ENCODE measurements at regions not wholly inside any gene's neighbourhood (a gene's known extent, or its start where the extent isn't known, plus 50 kb on each side); places are given as distances from the start of the nearest gene placed in this dataset.

DNA sequence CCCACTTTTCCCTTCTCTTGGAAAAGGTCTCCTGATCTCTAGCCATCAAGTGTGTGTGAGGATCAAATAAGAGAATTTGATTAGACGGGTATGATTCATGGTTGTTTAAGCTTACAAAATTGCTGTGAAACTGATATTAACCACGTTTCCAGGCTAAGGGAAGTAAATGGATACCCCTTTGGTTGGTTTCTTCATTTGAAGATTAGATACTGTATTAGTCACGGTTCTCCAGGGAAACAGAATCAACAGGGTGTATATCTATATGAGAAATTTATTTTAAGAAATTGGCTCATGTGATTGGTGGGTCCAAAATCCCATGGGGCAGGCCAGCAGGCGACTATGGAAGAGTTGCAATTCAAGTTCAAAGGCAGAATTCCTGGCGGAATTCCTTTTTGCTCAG, 112.7 kb upstream of the SELENOK start:
- no peak overlapping the region for H3K27ac ChIP-seq
- no peak for TF ChIP-seq ZFX (IDR thresholded peaks at IDR 0.05; ENCODE audit: borderline replicate concordance)
- TF ChIP-seq, protein P1, sequence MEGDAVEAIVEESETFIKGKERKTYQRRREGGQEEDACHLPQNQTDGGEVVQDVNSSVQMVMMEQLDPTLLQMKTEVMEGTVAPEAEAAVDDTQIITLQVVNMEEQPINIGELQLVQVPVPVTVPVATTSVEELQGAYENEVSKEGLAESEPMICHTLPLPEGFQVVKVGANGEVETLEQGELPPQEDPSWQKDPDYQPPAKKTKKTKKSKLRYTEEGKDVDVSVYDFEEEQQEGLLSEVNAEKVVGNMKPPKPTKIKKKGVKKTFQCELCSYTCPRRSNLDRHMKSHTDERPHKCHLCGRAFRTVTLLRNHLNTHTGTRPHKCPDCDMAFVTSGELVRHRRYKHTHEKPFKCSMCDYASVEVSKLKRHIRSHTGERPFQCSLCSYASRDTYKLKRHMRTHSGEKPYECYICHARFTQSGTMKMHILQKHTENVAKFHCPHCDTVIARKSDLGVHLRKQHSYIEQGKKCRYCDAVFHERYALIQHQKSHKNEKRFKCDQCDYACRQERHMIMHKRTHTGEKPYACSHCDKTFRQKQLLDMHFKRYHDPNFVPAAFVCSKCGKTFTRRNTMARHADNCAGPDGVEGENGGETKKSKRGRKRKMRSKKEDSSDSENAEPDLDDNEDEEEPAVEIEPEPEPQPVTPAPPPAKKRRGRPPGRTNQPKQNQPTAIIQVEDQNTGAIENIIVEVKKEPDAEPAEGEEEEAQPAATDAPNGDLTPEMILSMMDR (IDR thresholded peaks at IDR 0.05), result no peak

DNA sequence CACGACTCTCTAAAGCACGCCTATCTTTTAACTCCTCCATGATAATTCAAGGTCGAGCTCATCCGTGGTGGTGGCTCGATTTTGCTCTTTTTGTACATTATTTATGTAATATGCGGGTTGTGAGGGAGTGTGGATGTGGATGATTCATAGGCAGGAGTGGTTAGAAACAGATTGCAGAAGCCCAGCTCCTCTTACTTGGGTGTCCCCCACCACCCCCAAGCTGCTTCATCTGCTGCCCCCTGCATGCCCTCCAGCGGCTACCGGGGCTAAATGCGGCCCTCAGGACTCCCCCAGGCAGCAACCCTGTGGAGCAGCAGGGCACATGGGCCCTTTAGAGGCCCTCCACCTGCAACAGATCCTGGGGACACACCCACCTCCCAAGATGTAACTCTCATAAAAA, 111.5 kb upstream of the SELENOK start:
- no peak for TF ChIP-seq ZFX (IDR thresholded peaks at IDR 0.05; ENCODE audit: borderline replicate concordance)
- TF ChIP-seq, protein P1 (IDR thresholded peaks at IDR 0.05), result no peak
- H3K27ac ChIP-seq, result no peak overlapping the region

DNA sequence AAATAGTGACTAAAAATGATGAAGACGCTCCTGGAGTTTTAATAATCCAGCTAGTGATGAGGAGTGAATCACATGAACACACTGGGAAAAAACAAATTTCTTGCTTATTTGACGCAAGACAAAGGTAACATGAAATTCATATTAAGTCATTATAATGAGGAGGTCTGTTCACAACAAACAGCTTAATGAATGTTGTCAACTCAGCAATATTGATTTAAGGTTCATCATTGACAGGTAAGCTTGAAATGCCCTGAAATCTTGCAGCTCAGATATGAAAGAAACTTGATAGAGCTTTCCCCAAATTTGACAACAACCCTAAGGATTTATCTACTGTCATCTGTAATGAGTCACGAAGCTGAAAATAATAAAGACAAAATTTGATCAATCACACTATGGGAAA, 108.1 kb upstream of the SELENOK start:
- peak overlapping the region; percentile 56 for H3K27ac ChIP-seq
- TF ChIP-seq, protein P1 (IDR thresholded peaks at IDR 0.05), result no peak
- no peak for TF ChIP-seq ZFX (IDR thresholded peaks at IDR 0.05; ENCODE audit: borderline replicate concordance)

DNA sequence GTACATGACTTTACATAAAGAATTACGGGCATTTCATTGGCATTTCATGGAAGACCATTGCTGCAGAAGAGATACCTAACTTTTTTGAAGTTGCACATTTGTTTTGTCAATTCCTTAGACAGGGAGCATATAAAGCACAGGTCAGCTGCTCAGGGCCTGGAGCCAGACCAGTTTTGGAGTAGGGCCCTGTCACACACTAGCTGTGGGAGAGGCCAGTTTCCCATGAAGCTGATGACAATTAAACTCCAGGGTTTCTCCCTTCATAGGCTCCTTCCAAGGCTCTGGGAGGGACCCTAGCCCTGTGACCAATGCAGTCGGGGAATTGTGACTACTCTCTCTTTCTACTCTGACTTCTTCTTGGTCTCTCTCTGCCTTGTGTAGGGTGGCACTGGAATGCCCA, 107.3 kb upstream of the SELENOK start:
- H3K27ac ChIP-seq, result peak overlapping the region; percentile 56
- TF ChIP-seq, protein P1 (IDR thresholded peaks at IDR 0.05), result no peak

DNA sequence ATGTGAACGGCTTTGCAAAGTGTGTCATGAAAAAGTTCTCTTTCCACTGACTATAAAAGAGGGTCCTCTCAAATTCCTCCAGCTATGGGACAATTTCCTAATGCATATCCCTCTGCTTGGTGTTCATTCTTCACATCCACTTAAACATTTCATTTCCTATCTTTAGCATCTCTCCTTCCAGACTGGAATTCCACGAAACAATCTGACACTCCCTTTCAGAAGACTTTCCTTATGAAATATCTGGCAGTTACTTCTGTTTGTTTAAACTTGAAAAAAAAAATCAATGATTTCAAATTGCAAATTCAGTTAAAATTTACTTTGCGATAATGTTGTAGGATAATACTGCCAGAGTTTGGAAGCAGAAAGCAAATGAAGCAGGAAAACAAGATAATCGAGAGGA, 105.8 kb upstream of the SELENOK start:
- TF ChIP-seq, protein P1 (IDR thresholded peaks at IDR 0.05), result no peak
- TF ChIP-seq ZFX (IDR thresholded peaks at IDR 0.05; ENCODE audit: borderline replicate concordance), result no peak
- no peak overlapping the region for H3K27ac ChIP-seq

DNA sequence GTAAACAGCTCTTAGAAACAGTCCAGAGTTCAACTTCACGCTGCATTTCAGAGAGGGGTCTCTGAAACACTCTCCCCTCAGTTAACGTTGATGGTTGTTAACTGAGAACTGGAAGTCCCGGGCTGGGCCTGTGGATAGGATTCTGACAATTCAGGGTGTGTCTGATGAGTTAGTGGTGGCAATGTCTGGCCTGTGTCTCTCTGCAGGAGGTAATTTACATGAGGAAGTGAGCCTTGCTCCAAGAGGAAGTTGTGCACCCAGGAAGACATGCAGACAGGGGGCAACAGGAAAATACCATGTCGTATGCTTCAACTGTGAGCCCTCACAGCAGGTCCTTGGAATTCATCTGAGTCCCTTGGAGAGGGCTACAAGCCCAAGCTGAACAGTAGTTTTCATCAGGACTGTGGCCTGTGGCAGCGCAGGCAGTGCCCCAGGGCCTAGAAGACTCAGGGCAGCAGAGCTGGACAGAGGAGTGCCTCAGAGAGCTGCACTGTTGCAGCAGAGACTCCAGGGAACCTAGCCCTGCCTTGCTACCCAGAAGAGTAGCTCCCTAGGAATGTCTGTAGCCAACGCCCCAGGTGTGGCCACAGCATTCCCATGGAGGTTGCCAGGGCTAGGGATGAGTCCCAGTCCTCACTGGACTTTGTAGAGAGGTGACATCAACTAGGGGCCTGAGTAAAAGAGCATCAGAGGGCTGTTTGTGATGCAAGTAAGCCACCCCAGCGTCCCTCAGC, 104.6 kb upstream of the SELENOK start:
- H3K27ac ChIP-seq, result no peak overlapping the region
- no peak for TF ChIP-seq ZFX (IDR thresholded peaks at IDR 0.05; ENCODE audit: borderline replicate concordance)

DNA sequence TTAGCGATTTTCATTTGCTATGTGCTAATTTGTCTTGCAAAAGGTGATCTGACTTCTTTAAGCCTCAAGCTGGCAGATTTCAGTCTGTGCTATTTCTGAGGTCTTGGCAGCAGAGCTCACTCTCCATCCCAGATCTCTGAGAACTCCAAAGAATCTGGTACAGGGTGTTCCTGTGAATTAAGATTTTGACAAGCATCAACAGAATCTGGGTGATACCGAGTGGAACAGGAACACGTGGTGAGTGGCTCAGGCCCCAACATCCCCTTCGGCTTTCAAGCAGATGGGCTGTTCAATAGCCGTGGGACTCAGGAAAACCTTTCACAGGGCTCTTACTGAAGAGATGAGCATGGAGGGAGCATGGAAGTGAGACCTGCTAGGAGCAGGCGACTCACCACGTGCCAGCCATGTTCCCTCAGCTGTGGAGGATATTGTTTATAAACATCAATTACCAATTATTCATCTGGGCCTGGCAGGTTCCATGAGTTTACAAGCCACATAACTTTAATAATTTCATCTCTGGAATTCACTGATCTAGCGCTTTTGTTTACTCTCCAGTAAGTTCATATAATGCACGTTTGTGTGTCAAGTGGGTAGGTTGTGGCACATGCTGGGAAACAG, 103.4 kb upstream of the SELENOK start:
- no peak overlapping the region for H3K27ac ChIP-seq
- TF ChIP-seq, protein P1 (IDR thresholded peaks at IDR 0.05), result no peak
- TF ChIP-seq ZFX (IDR thresholded peaks at IDR 0.05; ENCODE audit: borderline replicate concordance), result no peak

All from 22Rv1 (cell line).